CD14-positive monocyte (primary cell): ENCODE measurements at regions not wholly inside any gene's neighbourhood (a gene's known extent, or its start where the extent isn't known, plus 50 kb on each side); places are given as distances from the start of the nearest gene placed in this dataset.

ENCODE experiments used
- DNase-seq, 3 donors: peaks; one replicate each; pipeline ENCODE4 v3.0.0-alpha.2; 2011 to 2022
- H2AFZ ChIP-seq: 2 replicates; pipeline ENCODE4 v1.6.0; 2012; ENCODE audit warnings: mild to moderate bottlenecking, low read depth, low read length, inconsistent platforms; ENCODE audit not compliant: insufficient read depth, poor library complexity, severe bottlenecking
- H3K27ac ChIP-seq, 2 donors: 1 replicate in 1 of 2; 2 replicates in 1 of 2; pipeline ENCODE4 v1.5.1; 2012 to 2013; ENCODE audit warnings: low read length in 2 of 2, control low read depth in 1 of 2, inconsistent platforms in 1 of 2, low read depth in 1 of 2, mild to moderate bottlenecking in 1 of 2
- H3K27me3 ChIP-seq, 2 donors: one replicate each; pipeline versions ENCODE4 v1.6.0 to v1.6.1; 2011 to 2013; ENCODE audit warnings: low read length in 2 of 2; ENCODE audit not compliant: control insufficient read depth in 2 of 2, insufficient read depth in 2 of 2
- H3K36me3 ChIP-seq, 2 donors: replicated peaks in 1 of 2; 1 replicate in 1 of 2; 2 replicates in 1 of 2; pipeline versions ENCODE4 v1.5.1 to v1.6.1; 2012 to 2013; ENCODE audit warnings: low read length in 2 of 2, control low read depth in 1 of 2, inconsistent platforms in 1 of 2, mild to moderate bottlenecking in 1 of 2; ENCODE audit not compliant: insufficient read depth in 2 of 2, control insufficient read depth in 1 of 2
- H3K4me1 ChIP-seq, 2 donors: 1 replicate in 1 of 2; 2 replicates in 1 of 2; pipeline versions ENCODE4 v1.5.1 to v1.6.1; 2012 to 2013; ENCODE audit warnings: low read length in 2 of 2, control low read depth in 1 of 2, inconsistent platforms in 1 of 2, mild to moderate bottlenecking in 1 of 2, moderate library complexity in 1 of 2; ENCODE audit not compliant: insufficient read depth in 2 of 2, control insufficient read depth in 1 of 2
- H3K4me2 ChIP-seq: replicated peaks from 2 replicates; pipeline ENCODE3; 2012; ENCODE audit warnings: low read length, moderate library complexity, mild to moderate bottlenecking; ENCODE audit not compliant: poor library complexity, severe bottlenecking; ENCODE audit errors: extremely low read depth
- H3K4me3 ChIP-seq, 3 experiments: fragments of 200-600 bp in 1 of 3; sonication (generic) in 1 of 3; replicated peaks in 1 of 3; 1 replicate in 2 of 3; 2 replicates in 1 of 3; pipeline ENCODE4 v1.5.1; 2011 to 2013; ENCODE audit warnings: low read length in 3 of 3, mild to moderate bottlenecking in 3 of 3, control low read depth in 2 of 3, low read depth in 2 of 3, inconsistent platforms in 1 of 3, moderate library complexity in 1 of 3
- H3K79me2 ChIP-seq: 2 replicates; pipeline ENCODE4 v1.6.0; 2012; ENCODE audit warnings: mild to moderate bottlenecking, control low read depth, inconsistent platforms, low read length, moderate library complexity; ENCODE audit not compliant: insufficient read depth
- H3K9ac ChIP-seq: 2 replicates; pipeline ENCODE4 v1.6.0; 2017; ENCODE audit warnings: low read length, mild to moderate bottlenecking; ENCODE audit not compliant: insufficient read depth, poor library complexity, severe bottlenecking
- H3K9me3 ChIP-seq, 2 donors: replicated peaks in 1 of 2; 1 replicate in 1 of 2; 2 replicates in 1 of 2; pipeline versions ENCODE4 v1.5.1 to v1.6.1; 2012 to 2013; ENCODE audit warnings: low read length in 2 of 2, control low read depth in 1 of 2; ENCODE audit not compliant: control insufficient read depth in 1 of 2, insufficient read depth in 1 of 2
- H4K20me1 ChIP-seq: 2 replicates; pipeline ENCODE4 v1.6.0; 2012; ENCODE audit warnings: mild to moderate bottlenecking, low read length, control low read depth, moderate library complexity; ENCODE audit not compliant: insufficient read depth
- H3K27ac Mint-ChIP-seq, 7 donors: one replicate each; pipeline ENCODE4 v1.8.0; 2020; ENCODE audit warnings: mild to moderate bottlenecking in 7 of 7, mixed read lengths in 7 of 7, moderate library complexity in 6 of 7, inconsistent platforms in 2 of 7
- H3K27me3 Mint-ChIP-seq, 3 donors: one replicate each; pipeline ENCODE4 v1.8.0; 2021 to 2022; ENCODE audit warnings: low read depth in 3 of 3, mild to moderate bottlenecking in 3 of 3, mixed read lengths in 3 of 3, moderate library complexity in 3 of 3, inconsistent platforms in 1 of 3
- H3K36me3 Mint-ChIP-seq, 2 donors: one replicate each; pipeline ENCODE4 v1.8.0; 2020; ENCODE audit warnings: mixed read lengths in 2 of 2, inconsistent platforms in 1 of 2, mild to moderate bottlenecking in 1 of 2
- H3K4me1 Mint-ChIP-seq: one replicate; pipeline ENCODE4 v1.8.0; 2020; ENCODE audit warnings: mild to moderate bottlenecking, mixed read lengths
- H3K4me3 Mint-ChIP-seq, 2 donors: one replicate each; pipeline ENCODE4 v1.8.0; 2020; ENCODE audit warnings: mild to moderate bottlenecking in 2 of 2, mixed read lengths in 2 of 2, moderate library complexity in 1 of 2
- H3K9me3 Mint-ChIP-seq, 7 donors: one replicate each; pipeline ENCODE4 v1.8.0; 2020 to 2022; ENCODE audit warnings: mixed read lengths in 7 of 7, mild to moderate bottlenecking in 6 of 7, moderate library complexity in 6 of 7, inconsistent platforms in 2 of 7
- CTCF ChIP-seq: fragments of 200-600 bp; IDR thresholded peaks from one replicate; pipeline ENCODE4 v1.8.0; 2022; ENCODE audit warnings: antibody characterized with exemption, mild to moderate bottlenecking
- WGBS: methylation state at CpG from one replicate; pipeline ENCODE4 v1.1.5; 2013; ENCODE audit warnings: missing lambda C conversion rate; ENCODE audit not compliant: insufficient coverage; 5-methylcytosine and 5-hydroxymethylcytosine counted together
- intact Hi-C, 2 donors: fragments of 100-400 bp; cut with micrococcal nuclease; formaldehyde crosslinking; loops; one replicate each; pipeline versions ENCODE4 v1.15.0 to v1.15.1; 2023

GRCh38 chr15:31974855-31975829 is 55.2 kb upstream of the CHRNA7 start:
- H3K27me3 ChIP-seq, result peaks cover 0 to 3% of the 10 kb centered on the region in 2 donors
- peaks cover 0 to 2% (median 0%) of the 10 kb centered on the region in 7 donors for H3K9me3 Mint-ChIP-seq
- H3K27me3 Mint-ChIP-seq, result peaks cover 5 to 26% (median 14%) of the 10 kb centered on the region in 3 donors
- 26% methylated on average over 28 of the region's 36 CpGs for WGBS
- H3K9ac ChIP-seq, result no peak overlapping the region
- H3K4me1 Mint-ChIP-seq, result peaks cover 13% of the 10 kb centered on the region
- peaks cover 0 to 12% of the 10 kb centered on the region in 2 donors for H3K4me1 ChIP-seq
- H3K27ac Mint-ChIP-seq, result no peak overlapping the region
- H3K4me3 Mint-ChIP-seq, result no peak overlapping the region
- intact Hi-C loops, result no loop called here
- H3K27ac ChIP-seq, result no peak overlapping the region
- H3K36me3 ChIP-seq, result no peaks in the 10 kb centered on the region
- H3K4me3 ChIP-seq, result peak overlapping the region in 1 of 3 experiments; percentile 36
- peak in 1 of 3 donors; percentile 9 for DNase-seq
- no peaks in the 10 kb centered on the region for H4K20me1 ChIP-seq
- H3K36me3 Mint-ChIP-seq, result no peaks in the 10 kb centered on the region
- peak; percentile 57 for TF ChIP-seq CTCF
- H3K79me2 ChIP-seq, result no peaks in the 10 kb centered on the region
- peak overlapping the region; percentile 40 for H3K4me2 ChIP-seq
- no peak overlapping the region for H2AFZ ChIP-seq
- no peaks in the 10 kb centered on the region for H3K9me3 ChIP-seq

GRCh38 chr15:31975830-31976229 is 54.5 kb upstream of the CHRNA7 start:
- Histone ChIP-seq H3K4me2 (no peak overlapping the region), H3K79me2 (no peaks in the 10 kb centered on the region), H3K9ac (no peak overlapping the region), H3K27me3 (peaks cover 0 to 3% of the 10 kb centered on the region in 2 donors), H3K4me3 (no peak overlapping the region), H3K4me1 (peaks cover 0 to 12% of the 10 kb centered on the region in 2 donors), H2AFZ (no peak overlapping the region), H3K9me3 (no peaks in the 10 kb centered on the region), H4K20me1 (no peaks in the 10 kb centered on the region), H3K27ac (no peak overlapping the region), H3K36me3 (no peaks in the 10 kb centered on the region)
- H3K9me3 Mint-ChIP-seq, result peaks cover 0 to 2% (median 0%) of the 10 kb centered on the region in 7 donors
- H3K4me3 Mint-ChIP-seq, result peak overlapping the region in 1 of 2 donors; percentile 6
- 97% methylated on average over 9 of the region's 9 CpGs for WGBS
- peaks cover 5 to 24% (median 14%) of the 10 kb centered on the region in 3 donors for H3K27me3 Mint-ChIP-seq
- H3K4me1 Mint-ChIP-seq, result peaks cover 13% of the 10 kb centered on the region
- no peaks in the 10 kb centered on the region for H3K36me3 Mint-ChIP-seq
- H3K27ac Mint-ChIP-seq, result no peak overlapping the region
- intact Hi-C loops, result no loop called here
- DNase-seq, result no peak
- no peak for TF ChIP-seq CTCF
